GM12873 (cell line): ENCODE measurements at regions not wholly inside any gene's neighbourhood (a gene's known extent, or its start where the extent isn't known, plus 50 kb on each side); places are given as distances from the start of the nearest gene placed in this dataset.

Source experiments
- CTCF ChIP-seq: IDR thresholded peaks from 2 replicates; pipeline ENCODE4 v1.5.1; 2012; ENCODE audit warnings: low read depth, mild to moderate bottlenecking, moderate library complexity, low read length, control low read depth; ENCODE audit not compliant: insufficient read depth; ENCODE audit errors: missing control alignments

GRCh38 chr2:221318376-221319130 lies 253.6 kb downstream of the EPHA4 start:
- TF ChIP-seq CTCF: no peak

GRCh38 chr2:221322741-221323140 lies 249.4 kb downstream of the EPHA4 start:
- TF ChIP-seq CTCF: no peak

GRCh38 chr2:221323513-221323912 lies 248.6 kb downstream of the EPHA4 start:
- TF ChIP-seq CTCF: no peak

GRCh38 chr2:221330436-221330835 lies 241.7 kb downstream of the EPHA4 start:
- no peak for TF ChIP-seq CTCF

- no peak for TF ChIP-seq CTCF
Observed at GRCh38 chr2:221334481-221335218, 237.5 kb downstream of the EPHA4 start.

- TF ChIP-seq CTCF: no peak
Observed at GRCh38 chr2:221335219-221335752, 236.8 kb downstream of the EPHA4 start.

- no peak for TF ChIP-seq CTCF
Observed at GRCh38 chr2:221336967-221337366, 235.1 kb downstream of the EPHA4 start.
